GM23338 (cell line): ENCODE measurements at regions not wholly inside any gene's neighbourhood (a gene's known extent, or its start where the extent isn't known, plus 50 kb on each side); places are given as distances from the start of the nearest gene placed in this dataset.

Experiments used
- CREB1 ChIP-seq: fragments of 250-450 bp; sonication (Bioruptor Pico); IDR thresholded peaks from 2 replicates; pipeline ENCODE4 v1.5.0; 2020; ENCODE audit warnings: low read depth, mild to moderate bottlenecking, moderate library complexity
- ETS1 ChIP-seq: IDR thresholded peaks from 2 replicates; pipeline ENCODE4 v1.6.1; 2016; ENCODE audit warnings: antibody characterized with exemption
- EZH2 ChIP-seq: fragments of 200-600 bp; sonication (generic); IDR thresholded peaks from one replicate; pipeline ENCODE4 v1.8.0; 2017; ENCODE audit warnings: antibody characterized with exemption, mild to moderate bottlenecking, low read depth; ENCODE audit not compliant: unreplicated experiment
- EZH2phosphoT487 ChIP-seq: fragments of 200-600 bp; sonication (generic); IDR thresholded peaks from one replicate; pipeline ENCODE4 v1.8.1; 2018; ENCODE audit warnings: antibody characterized with exemption; ENCODE audit not compliant: unreplicated experiment
- JUNB ChIP-seq: IDR thresholded peaks from one replicate; pipeline ENCODE4 v1.6.1; 2016; ENCODE audit warnings: antibody characterized with exemption; ENCODE audit not compliant: unreplicated experiment
- NANOG ChIP-seq: IDR thresholded peaks from 2 replicates; pipeline ENCODE4 v1.6.1; 2016; ENCODE audit warnings: antibody characterized with exemption, borderline replicate concordance
- POLR2AphosphoS5 ChIP-seq: IDR thresholded peaks from 2 replicates; pipeline ENCODE4 v1.6.1; 2016; ENCODE audit warnings: antibody characterized with exemption, low read depth
- REST ChIP-seq: IDR thresholded peaks from one replicate; pipeline ENCODE4 v1.6.1; 2018; ENCODE audit warnings: antibody characterized with exemption; ENCODE audit not compliant: unreplicated experiment
- ZNF331 ChIP-seq: fragments of 250-450 bp; sonication (Bioruptor Pico); IDR thresholded peaks from 2 replicates; pipeline ENCODE4 v1.5.0; 2020; ENCODE audit warnings: low read depth, mild to moderate bottlenecking, moderate library complexity
- TF ChIP-seq, protein P1 (sequence below), 2 experiments: fragments of 200-600 bp in 1 of 2; sonication (generic) in 1 of 2; conservative IDR thresholded peaks; 2 replicates each; pipeline versions ENCODE4 v1.5.1 to v1.6.1; 2016 to 2017; ENCODE audit warnings: antibody characterized with exemption in 2 of 2, low read depth in 2 of 2, mild to moderate bottlenecking in 2 of 2, moderate library complexity in 1 of 2
- TF ChIP-seq, protein P2 (sequence below): fragments of 250-450 bp; sonication (Bioruptor Pico); IDR thresholded peaks from 2 replicates; pipeline ENCODE4 v1.5.0; 2020; ENCODE audit warnings: mild to moderate bottlenecking, moderate library complexity

- TF ChIP-seq, protein P1, sequence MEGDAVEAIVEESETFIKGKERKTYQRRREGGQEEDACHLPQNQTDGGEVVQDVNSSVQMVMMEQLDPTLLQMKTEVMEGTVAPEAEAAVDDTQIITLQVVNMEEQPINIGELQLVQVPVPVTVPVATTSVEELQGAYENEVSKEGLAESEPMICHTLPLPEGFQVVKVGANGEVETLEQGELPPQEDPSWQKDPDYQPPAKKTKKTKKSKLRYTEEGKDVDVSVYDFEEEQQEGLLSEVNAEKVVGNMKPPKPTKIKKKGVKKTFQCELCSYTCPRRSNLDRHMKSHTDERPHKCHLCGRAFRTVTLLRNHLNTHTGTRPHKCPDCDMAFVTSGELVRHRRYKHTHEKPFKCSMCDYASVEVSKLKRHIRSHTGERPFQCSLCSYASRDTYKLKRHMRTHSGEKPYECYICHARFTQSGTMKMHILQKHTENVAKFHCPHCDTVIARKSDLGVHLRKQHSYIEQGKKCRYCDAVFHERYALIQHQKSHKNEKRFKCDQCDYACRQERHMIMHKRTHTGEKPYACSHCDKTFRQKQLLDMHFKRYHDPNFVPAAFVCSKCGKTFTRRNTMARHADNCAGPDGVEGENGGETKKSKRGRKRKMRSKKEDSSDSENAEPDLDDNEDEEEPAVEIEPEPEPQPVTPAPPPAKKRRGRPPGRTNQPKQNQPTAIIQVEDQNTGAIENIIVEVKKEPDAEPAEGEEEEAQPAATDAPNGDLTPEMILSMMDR (conservative IDR thresholded peaks at IDR 0.05; ENCODE audit: low read depth in 2 of 2): no peak
- TF ChIP-seq REST (no peak), CREB1 (no peak), EZH2 (no peak), POLR2AphosphoS5 (no peak), EZH2phosphoT487 (no peak), NANOG (no peak), JUNB (no peak), ZNF331 (CRISPR knock-in tag) (no peak), ETS1 (no peak)
- TF ChIP-seq, protein P2, sequence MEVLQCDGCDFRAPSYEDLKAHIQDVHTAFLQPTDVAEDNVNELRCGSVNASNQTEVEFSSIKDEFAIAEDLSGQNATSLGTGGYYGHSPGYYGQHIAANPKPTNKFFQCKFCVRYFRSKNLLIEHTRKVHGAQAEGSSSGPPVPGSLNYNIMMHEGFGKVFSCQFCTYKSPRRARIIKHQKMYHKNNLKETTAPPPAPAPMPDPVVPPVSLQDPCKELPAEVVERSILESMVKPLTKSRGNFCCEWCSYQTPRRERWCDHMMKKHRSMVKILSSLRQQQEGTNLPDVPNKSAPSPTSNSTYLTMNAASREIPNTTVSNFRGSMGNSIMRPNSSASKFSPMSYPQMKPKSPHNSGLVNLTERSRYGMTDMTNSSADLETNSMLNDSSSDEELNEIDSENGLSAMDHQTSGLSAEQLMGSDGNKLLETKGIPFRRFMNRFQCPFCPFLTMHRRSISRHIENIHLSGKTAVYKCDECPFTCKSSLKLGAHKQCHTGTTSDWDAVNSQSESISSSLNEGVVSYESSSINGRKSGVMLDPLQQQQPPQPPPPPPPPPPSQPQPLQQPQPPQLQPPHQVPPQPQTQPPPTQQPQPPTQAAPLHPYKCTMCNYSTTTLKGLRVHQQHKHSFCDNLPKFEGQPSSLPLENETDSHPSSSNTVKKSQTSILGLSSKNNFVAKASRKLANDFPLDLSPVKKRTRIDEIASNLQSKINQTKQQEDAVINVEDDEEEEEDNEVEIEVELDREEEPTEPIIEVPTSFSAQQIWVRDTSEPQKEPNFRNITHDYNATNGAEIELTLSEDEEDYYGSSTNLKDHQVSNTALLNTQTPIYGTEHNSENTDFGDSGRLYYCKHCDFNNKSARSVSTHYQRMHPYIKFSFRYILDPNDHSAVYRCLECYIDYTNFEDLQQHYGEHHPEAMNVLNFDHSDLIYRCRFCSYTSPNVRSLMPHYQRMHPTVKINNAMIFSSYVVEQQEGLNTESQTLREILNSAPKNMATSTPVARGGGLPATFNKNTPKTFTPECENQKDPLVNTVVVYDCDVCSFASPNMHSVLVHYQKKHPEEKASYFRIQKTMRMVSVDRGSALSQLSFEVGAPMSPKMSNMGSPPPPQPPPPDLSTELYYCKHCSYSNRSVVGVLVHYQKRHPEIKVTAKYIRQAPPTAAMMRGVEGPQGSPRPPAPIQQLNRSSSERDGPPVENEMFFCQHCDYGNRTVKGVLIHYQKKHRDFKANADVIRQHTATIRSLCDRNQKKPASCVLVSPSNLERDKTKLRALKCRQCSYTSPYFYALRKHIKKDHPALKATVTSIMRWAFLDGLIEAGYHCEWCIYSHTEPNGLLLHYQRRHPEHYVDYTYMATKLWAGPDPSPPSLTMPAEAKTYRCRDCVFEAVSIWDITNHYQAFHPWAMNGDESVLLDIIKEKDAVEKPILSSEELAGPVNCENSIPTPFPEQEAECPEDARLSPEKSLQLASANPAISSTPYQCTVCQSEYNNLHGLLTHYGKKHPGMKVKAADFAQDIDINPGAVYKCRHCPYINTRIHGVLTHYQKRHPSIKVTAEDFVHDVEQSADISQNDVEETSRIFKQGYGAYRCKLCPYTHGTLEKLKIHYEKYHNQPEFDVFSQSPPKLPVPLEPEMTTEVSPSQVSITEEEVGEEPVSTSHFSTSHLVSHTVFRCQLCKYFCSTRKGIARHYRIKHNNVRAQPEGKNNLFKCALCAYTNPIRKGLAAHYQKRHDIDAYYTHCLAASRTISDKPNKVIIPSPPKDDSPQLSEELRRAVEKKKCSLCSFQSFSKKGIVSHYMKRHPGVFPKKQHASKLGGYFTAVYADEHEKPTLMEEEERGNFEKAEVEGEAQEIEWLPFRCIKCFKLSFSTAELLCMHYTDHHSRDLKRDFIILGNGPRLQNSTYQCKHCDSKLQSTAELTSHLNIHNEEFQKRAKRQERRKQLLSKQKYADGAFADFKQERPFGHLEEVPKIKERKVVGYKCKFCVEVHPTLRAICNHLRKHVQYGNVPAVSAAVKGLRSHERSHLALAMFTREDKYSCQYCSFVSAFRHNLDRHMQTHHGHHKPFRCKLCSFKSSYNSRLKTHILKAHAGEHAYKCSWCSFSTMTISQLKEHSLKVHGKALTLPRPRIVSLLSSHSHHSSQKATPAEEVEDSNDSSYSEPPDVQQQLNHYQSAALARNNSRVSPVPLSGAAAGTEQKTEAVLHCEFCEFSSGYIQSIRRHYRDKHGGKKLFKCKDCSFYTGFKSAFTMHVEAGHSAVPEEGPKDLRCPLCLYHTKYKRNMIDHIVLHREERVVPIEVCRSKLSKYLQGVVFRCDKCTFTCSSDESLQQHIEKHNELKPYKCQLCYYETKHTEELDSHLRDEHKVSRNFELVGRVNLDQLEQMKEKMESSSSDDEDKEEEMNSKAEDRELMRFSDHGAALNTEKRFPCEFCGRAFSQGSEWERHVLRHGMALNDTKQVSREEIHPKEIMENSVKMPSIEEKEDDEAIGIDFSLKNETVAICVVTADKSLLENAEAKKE (CRISPR knock-in tag): no peak
These were observed 492.4 kb upstream of the CDH4 start for GRCh38 chr20:60759651-60760050.
